Right cardiac atrium (tissue), 5 donors: ENCODE measurements at regions not wholly inside any gene's neighbourhood (a gene's known extent, or its start where the extent isn't known, plus 50 kb on each side); places are given as distances from the start of the nearest gene placed in this dataset.

Experiments used
- ATAC-seq, 2 donors: fragments of 200-7000 bp; cut with Tn5 transposase; one replicate each; pipeline versions ENCODE4 v1.8.0 to v1.9.1; 2020; ENCODE audit warnings: moderate library complexity in 2 of 2, mild to moderate bottlenecking in 1 of 2
- DNase-seq, 3 donors: peaks; one replicate each; pipeline ENCODE4 v3.0.0-alpha.2; 2020
- H3K27ac ChIP-seq: one replicate; pipeline ENCODE4 v1.5.1; 2013; ENCODE audit warnings: mild to moderate bottlenecking, low read length, control low read depth, moderate library complexity
- H3K27me3 ChIP-seq: one replicate; pipeline ENCODE4 v1.6.1; 2013; ENCODE audit not compliant: control insufficient read depth, insufficient read depth
- H3K4me1 ChIP-seq: one replicate; pipeline ENCODE4 v1.6.1; 2013; ENCODE audit warnings: low read length; ENCODE audit not compliant: control insufficient read depth, insufficient read depth
- H3K4me3 ChIP-seq: one replicate; pipeline ENCODE4 v1.5.1; 2013; ENCODE audit warnings: low read length, control low read depth
- H3K9me3 ChIP-seq: one replicate; pipeline ENCODE4 v1.6.1; 2013; ENCODE audit warnings: low read length; ENCODE audit not compliant: control insufficient read depth
- WGBS: extraction: QIAGEN DNeasy Blood & Tissue Kit; methylation state at CpG from one replicate; pipeline ENCODE4 v1.1.7; 2013; 5-methylcytosine and 5-hydroxymethylcytosine counted together
- intact Hi-C, 4 donors: fragments of 100-400 bp; cut with DNase I; formaldehyde crosslinking; loops; one replicate each; pipeline versions ENCODE4 v1.11.0 to v1.14.0; 2022 to 2023
- donor health status: healthy with polysubstance abuse.
- donor health status: DM: no; HTN: yes; CAD: no.
- donor health status: DM: no; HTN: no; CAD: no.
- donor health status: DM: no; HTN: yes; CAD: no; lungs with severe emphysema.
- donor health status: DM: yes; HTN: yes; CAD: no.

- H3K9me3 ChIP-seq, result no peaks in the 10 kb centered on the region
- ATAC-seq, result peak in 1 of 2 donors; percentile 41
- WGBS, result 66% methylated on average over 5 of the region's 5 CpGs
- no peaks in the 10 kb centered on the region for H3K27me3 ChIP-seq
- intact Hi-C loops, result no loop called here
- no peak overlapping the region for H3K4me3 ChIP-seq
- peak in 1 of 3 donors; percentile 33 for DNase-seq
- no peaks in the 10 kb centered on the region for H3K4me1 ChIP-seq
- H3K27ac ChIP-seq, result no peak overlapping the region
Observed at GRCh38 chr7:159227433-159227832, 82.8 kb upstream of the VIPR2 start.

- Histone ChIP-seq H3K4me3 (no peak overlapping the region), H3K9me3 (no peaks in the 10 kb centered on the region), H3K27ac (no peak overlapping the region), H3K27me3 (no peaks in the 10 kb centered on the region), H3K4me1 (no peaks in the 10 kb centered on the region)
- ATAC-seq (no peak), DNase-seq (no peak)
- intact Hi-C loops, result no loop called here
- 76% methylated on average over 6 of the region's 6 CpGs for WGBS
Observed at GRCh38 chr7:159226011-159226702, 81.5 kb upstream of the VIPR2 start.

GRCh38 chr7:159218607-159219006 lies 73.9 kb upstream of the VIPR2 start:
- H3K9me3 ChIP-seq, result no peaks in the 10 kb centered on the region
- no peaks in the 10 kb centered on the region for H3K27me3 ChIP-seq
- H3K4me3 ChIP-seq, result no peak overlapping the region
- no peak for DNase-seq
- intact Hi-C loops, result no loop called here
- no peak for ATAC-seq
- H3K4me1 ChIP-seq, result no peaks in the 10 kb centered on the region
- H3K27ac ChIP-seq, result no peak overlapping the region
- WGBS, result 60% methylated on average over 7 of the region's 7 CpGs

GRCh38 chr7:159218170-159218569 lies 73.5 kb upstream of the VIPR2 start:
- no peaks in the 10 kb centered on the region for H3K9me3 ChIP-seq
- H3K4me3 ChIP-seq, result no peak overlapping the region
- intact Hi-C loops, result no loop called here
- no peak for DNase-seq
- WGBS, result 61% methylated on average over 1 of the region's 1 CpG
- no peaks in the 10 kb centered on the region for H3K4me1 ChIP-seq
- no peak overlapping the region for H3K27ac ChIP-seq
- H3K27me3 ChIP-seq, result no peaks in the 10 kb centered on the region
- ATAC-seq, result no peak

GRCh38 chr7:159215076-159215475 lies 70.4 kb upstream of the VIPR2 start:
- no peak overlapping the region for H3K27ac ChIP-seq
- H3K4me1 ChIP-seq, result no peaks in the 10 kb centered on the region
- DNase-seq (no peak), ATAC-seq (no peak)
- no peaks in the 10 kb centered on the region for H3K9me3 ChIP-seq
- no peak overlapping the region for H3K4me3 ChIP-seq
- intact Hi-C loops, result no loop called here
- 85% methylated on average over 4 of the region's 4 CpGs for whole genome bisulfite sequencing
- no peaks in the 10 kb centered on the region for H3K27me3 ChIP-seq

- Histone ChIP-seq H3K9me3 (no peaks in the 10 kb centered on the region), H3K4me1 (no peaks in the 10 kb centered on the region), H3K27me3 (no peaks in the 10 kb centered on the region), H3K4me3 (no peak overlapping the region), H3K27ac (no peak overlapping the region)
- intact Hi-C loops, result no loop called here
- no peak for DNase-seq
- no peak for ATAC-seq
- WGBS, result 79% methylated on average over 2 of the region's 2 CpGs
Observed at GRCh38 chr7:159213253-159213652, 68.6 kb upstream of the VIPR2 start.

- Histone ChIP-seq H3K9me3 (no peaks in the 10 kb centered on the region), H3K4me1 (no peaks in the 10 kb centered on the region), H3K27ac (no peak overlapping the region), H3K4me3 (no peak overlapping the region), H3K27me3 (no peaks in the 10 kb centered on the region)
- 69% methylated on average over 4 of the region's 4 CpGs for WGBS
- intact Hi-C loops, result no loop called here
- peak in 1 of 3 donors; percentile 8 for DNase-seq
- no peak for ATAC-seq
Observed at GRCh38 chr7:159212226-159212625, 67.6 kb upstream of the VIPR2 start.

- DNase-seq (peak in 2 of 3 donors; percentile 68 to 75), ATAC-seq (peak; percentile 52 to 82)
Observed at GRCh38 chr7:159211540-159212182, 67.0 kb upstream of the VIPR2 start.

GRCh38 chr7:159210581-159211235 lies 66.0 kb upstream of the VIPR2 start:
- no peak overlapping the region for H3K27ac ChIP-seq
- no peaks in the 10 kb centered on the region for H3K9me3 ChIP-seq
- ATAC-seq (no peak), DNase-seq (no peak)
- no peaks in the 10 kb centered on the region for H3K27me3 ChIP-seq
- no peak overlapping the region for H3K4me3 ChIP-seq
- 57% methylated on average over 1 of the region's 1 CpG for WGBS
- H3K4me1 ChIP-seq, result no peaks in the 10 kb centered on the region
- intact Hi-C loops, result no loop called here

More at GRCh38 chr7:159211540-159212182, 67.0 kb upstream of the VIPR2 start:
- 37% methylated on average over 19 of the region's 19 CpGs for WGBS
- H3K4me3 ChIP-seq, result no peak overlapping the region
- H3K4me1 ChIP-seq, result no peaks in the 10 kb centered on the region
- no peaks in the 10 kb centered on the region for H3K9me3 ChIP-seq
- intact Hi-C loops, result no loop called here
- no peak overlapping the region for H3K27ac ChIP-seq
- no peaks in the 10 kb centered on the region for H3K27me3 ChIP-seq

- intact Hi-C loops, result no loop called here
- Histone ChIP-seq H3K27me3 (no peaks in the 10 kb centered on the region), H3K4me3 (no peak overlapping the region), H3K9me3 (no peaks in the 10 kb centered on the region), H3K27ac (no peak overlapping the region), H3K4me1 (no peaks in the 10 kb centered on the region)
- DNase-seq (no peak), ATAC-seq (no peak)
- 50% methylated on average over 3 of the region's 3 CpGs for WGBS
Observed at GRCh38 chr7:159209429-159209828, 64.8 kb upstream of the VIPR2 start.

GRCh38 chr7:159207951-159208350 lies 63.3 kb upstream of the VIPR2 start:
- H3K4me1 ChIP-seq, result no peaks in the 10 kb centered on the region
- no peak for DNase-seq
- ATAC-seq, result no peak
- intact Hi-C loops, result no loop called here
- no peak overlapping the region for H3K4me3 ChIP-seq
- no peaks in the 10 kb centered on the region for H3K27me3 ChIP-seq
- WGBS, result 94% methylated on average over 2 of the region's 2 CpGs
- no peak overlapping the region for H3K27ac ChIP-seq
- no peaks in the 10 kb centered on the region for H3K9me3 ChIP-seq
